ENCODE measurements at regions not wholly inside any gene's neighbourhood (a gene's known extent, or its start where the extent isn't known, plus 50 kb on each side); places are given as distances from the start of the nearest gene placed in this dataset. TPM values are rescaled to one million over a fixed set of nuclear protein-coding genes. Genes with fewer than 3 reads are reported as not detected.

DNA sequence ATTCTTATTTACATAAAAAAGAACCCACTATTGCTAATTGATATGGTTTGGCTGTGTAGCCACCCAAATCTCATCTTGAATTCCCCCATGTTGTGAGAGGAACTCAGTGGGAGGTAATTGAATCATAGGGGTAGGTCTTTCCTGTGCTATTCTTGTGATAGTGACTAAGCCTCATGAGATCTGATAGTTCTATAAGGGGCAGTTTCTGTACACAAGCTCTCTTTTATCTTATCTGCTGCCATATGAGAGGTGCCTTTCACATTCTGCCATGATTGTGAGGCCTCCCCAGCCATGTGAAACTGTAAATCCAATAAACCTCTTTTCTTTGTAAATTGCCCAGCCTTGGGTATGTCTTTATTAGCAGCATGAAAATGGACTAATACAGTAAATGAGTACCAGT lies 58.2 kb upstream of the PRR16 start:
- H3K4me1 Mint-ChIP-seq, result no peaks in the 10 kb centered on the region
- Histone ChIP-seq H3K27ac (ENCODE audit: low read length in 2 of 2) (no peak overlapping the region), H3K4me1 (ENCODE audit: control insufficient read depth in 2 of 2, insufficient read depth in 2 of 2, low read length in 2 of 2) (no peaks in the 10 kb centered on the region), H4K20me1 (ENCODE audit: control insufficient read depth, insufficient read depth, low read length, poor library complexity, severe bottlenecking) (no peaks in the 10 kb centered on the region), H3K9me3 (ENCODE audit: control extremely low read depth in 1 of 3, control insufficient read depth in 2 of 3, insufficient read depth in 1 of 3, low read length in 2 of 3) (peaks cover 0 to 3% (median 0%) of the 10 kb centered on the region in 3 donors), H2AFZ (ENCODE audit: insufficient read depth, low read depth, low read length, poor library complexity, severe bottlenecking) (no peak overlapping the region), H3K27me3 (replicated peaks in 1 of 4; ENCODE audit: control extremely low read depth in 1 of 4, control insufficient read depth in 3 of 4, insufficient read depth in 4 of 4, low read length in 3 of 4) (no peaks in the 10 kb centered on the region), H3K4me2 (replicated peaks; ENCODE audit: low read depth, low read length, poor library complexity, severe bottlenecking) (no peak overlapping the region), H3K36me3 (replicated peaks in 1 of 2; ENCODE audit: control extremely low read depth in 1 of 2, control insufficient read depth in 1 of 2, extremely low read depth in 1 of 2, insufficient read depth in 2 of 2, low read length in 1 of 2) (no peaks in the 10 kb centered on the region), H3K9ac (ENCODE audit: low read length) (no peak overlapping the region), H3K79me2 (ENCODE audit: control insufficient read depth, insufficient read depth, low read length) (no peaks in the 10 kb centered on the region), H3K4me3 (ENCODE audit: control extremely low read depth in 1 of 5, extremely low read depth in 1 of 5, insufficient read depth in 1 of 5, low read depth in 2 of 5, low read length in 4 of 5) (no peak overlapping the region)
- CTCF ChIA-PET, result no interaction called here
- ATAC-seq (ENCODE audit: low read depth), result no peak
- intact Hi-C loops (cut with micrococcal nuclease), result no loop called here
- H3K9me3 Mint-ChIP-seq (ENCODE audit: insufficient read depth), result no peaks in the 10 kb centered on the region
- DNase-seq, result no peak
- H3K27ac Mint-ChIP-seq, result no peak overlapping the region
- POLR2A ChIA-PET, result no interaction called here
- no peak for TF ChIP-seq EZH2 (IDR thresholded peaks at IDR 0.05; ENCODE audit: borderline replicate concordance, insufficient read depth, low read depth, low read length, poor library complexity, severe bottlenecking)
- TF ChIP-seq, protein P1, sequence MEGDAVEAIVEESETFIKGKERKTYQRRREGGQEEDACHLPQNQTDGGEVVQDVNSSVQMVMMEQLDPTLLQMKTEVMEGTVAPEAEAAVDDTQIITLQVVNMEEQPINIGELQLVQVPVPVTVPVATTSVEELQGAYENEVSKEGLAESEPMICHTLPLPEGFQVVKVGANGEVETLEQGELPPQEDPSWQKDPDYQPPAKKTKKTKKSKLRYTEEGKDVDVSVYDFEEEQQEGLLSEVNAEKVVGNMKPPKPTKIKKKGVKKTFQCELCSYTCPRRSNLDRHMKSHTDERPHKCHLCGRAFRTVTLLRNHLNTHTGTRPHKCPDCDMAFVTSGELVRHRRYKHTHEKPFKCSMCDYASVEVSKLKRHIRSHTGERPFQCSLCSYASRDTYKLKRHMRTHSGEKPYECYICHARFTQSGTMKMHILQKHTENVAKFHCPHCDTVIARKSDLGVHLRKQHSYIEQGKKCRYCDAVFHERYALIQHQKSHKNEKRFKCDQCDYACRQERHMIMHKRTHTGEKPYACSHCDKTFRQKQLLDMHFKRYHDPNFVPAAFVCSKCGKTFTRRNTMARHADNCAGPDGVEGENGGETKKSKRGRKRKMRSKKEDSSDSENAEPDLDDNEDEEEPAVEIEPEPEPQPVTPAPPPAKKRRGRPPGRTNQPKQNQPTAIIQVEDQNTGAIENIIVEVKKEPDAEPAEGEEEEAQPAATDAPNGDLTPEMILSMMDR (IDR thresholded peaks at IDR 0.05), result no peak
- no peaks in the 10 kb centered on the region for H3K27me3 Mint-ChIP-seq
- no peak overlapping the region for H3K4me3 Mint-ChIP-seq

DNA sequence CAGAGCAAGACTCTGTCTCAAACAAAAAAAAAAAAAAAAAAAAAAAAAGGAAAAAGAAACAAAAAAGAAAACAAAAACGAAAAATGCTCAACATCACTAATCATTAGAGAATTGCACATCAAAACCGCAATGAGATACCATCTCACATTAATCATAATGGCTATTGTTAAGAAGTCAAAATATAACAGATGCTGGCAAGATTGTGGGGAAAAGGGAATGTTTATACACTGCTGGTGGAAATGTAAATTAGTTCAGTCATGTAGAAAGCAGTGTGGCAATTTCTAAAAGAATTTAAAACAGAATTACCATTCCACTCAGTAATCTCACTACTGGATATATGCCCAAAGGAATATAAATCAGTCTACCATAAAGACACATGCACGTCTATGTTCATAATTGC lies 50.4 kb upstream of the PRR16 start:
- Histone ChIP-seq H4K20me1 (ENCODE audit: control insufficient read depth, insufficient read depth, low read length, poor library complexity, severe bottlenecking) (no peaks in the 10 kb centered on the region), H3K4me3 (ENCODE audit: control extremely low read depth in 1 of 5, extremely low read depth in 1 of 5, insufficient read depth in 1 of 5, low read depth in 2 of 5, low read length in 4 of 5) (no peak overlapping the region), H2AFZ (ENCODE audit: insufficient read depth, low read depth, low read length, poor library complexity, severe bottlenecking) (no peak overlapping the region), H3K4me1 (ENCODE audit: control insufficient read depth in 2 of 2, insufficient read depth in 2 of 2, low read length in 2 of 2) (no peaks in the 10 kb centered on the region), H3K4me2 (replicated peaks; ENCODE audit: low read depth, low read length, poor library complexity, severe bottlenecking) (no peak overlapping the region), H3K27me3 (replicated peaks in 1 of 4; ENCODE audit: control extremely low read depth in 1 of 4, control insufficient read depth in 3 of 4, insufficient read depth in 4 of 4, low read length in 3 of 4) (no peaks in the 10 kb centered on the region), H3K9me3 (ENCODE audit: control extremely low read depth in 1 of 3, control insufficient read depth in 2 of 3, insufficient read depth in 1 of 3, low read length in 2 of 3) (no peaks in the 10 kb centered on the region), H3K36me3 (replicated peaks in 1 of 2; ENCODE audit: control extremely low read depth in 1 of 2, control insufficient read depth in 1 of 2, extremely low read depth in 1 of 2, insufficient read depth in 2 of 2, low read length in 1 of 2) (no peaks in the 10 kb centered on the region), H3K9ac (ENCODE audit: low read length) (no peak overlapping the region), H3K27ac (ENCODE audit: low read length in 2 of 2) (no peak overlapping the region), H3K79me2 (ENCODE audit: control insufficient read depth, insufficient read depth, low read length) (no peaks in the 10 kb centered on the region)
- no peak for DNase-seq
- no peak for TF ChIP-seq EZH2 (IDR thresholded peaks at IDR 0.05; ENCODE audit: borderline replicate concordance, insufficient read depth, low read depth, low read length, poor library complexity, severe bottlenecking)
- TF ChIP-seq, protein P1 (IDR thresholded peaks at IDR 0.05), result no peak
- ChIA-PET POLR2A (no interaction called here), CTCF (no interaction called here)
- H3K4me3 Mint-ChIP-seq, result no peak overlapping the region
- no CpG with 5 or more reads among the region's 3 CpGs for WGBS (ENCODE audit: insufficient coverage)
- intact Hi-C loops (cut with micrococcal nuclease), result no loop called here
- H3K27ac Mint-ChIP-seq, result no peak overlapping the region
- no peaks in the 10 kb centered on the region for H3K27me3 Mint-ChIP-seq
- H3K9me3 Mint-ChIP-seq (ENCODE audit: insufficient read depth), result no peaks in the 10 kb centered on the region
- ATAC-seq (ENCODE audit: low read depth), result no peak
- H3K4me1 Mint-ChIP-seq, result no peaks in the 10 kb centered on the region

Small RNA genes in the stretch of these regions (small RNA-seq; reads per million reads assigned to genes)
- gene RNU6-718P (ENCODE audit: insufficient read length, low read depth, low replicate concordance), result not detected

All from B cell (primary cell).